GM12874 (cell line): ENCODE measurements at regions not wholly inside any gene's neighbourhood (a gene's known extent, or its start where the extent isn't known, plus 50 kb on each side); places are given as distances from the start of the nearest gene placed in this dataset.

Experiments
- CTCF ChIP-seq: IDR thresholded peaks from 2 replicates; pipeline ENCODE4 v1.5.1; 2011; ENCODE audit warnings: low read depth, mild to moderate bottlenecking, control low read depth, low read length, moderate library complexity; ENCODE audit not compliant: insufficient read depth

GRCh38 chr4:114205261-114205660 is 225.8 kb upstream of the ARSJ start:
- no peak for TF ChIP-seq CTCF

- no peak for TF ChIP-seq CTCF
Observed at GRCh38 chr4:114208574-114209151, 229.2 kb upstream of the ARSJ start.

- no peak for TF ChIP-seq CTCF
Observed at GRCh38 chr4:114209584-114209983, 230.1 kb upstream of the ARSJ start.

- TF ChIP-seq CTCF: no peak
Observed at GRCh38 chr4:114211556-114211955, 232.1 kb upstream of the ARSJ start.

- no peak for TF ChIP-seq CTCF
Observed at GRCh38 chr4:114217150-114217817, 237.8 kb upstream of the ARSJ start.

GRCh38 chr4:114223580-114223979 is 244.1 kb upstream of the ARSJ start:
- no peak for TF ChIP-seq CTCF

- TF ChIP-seq CTCF: no peak
Observed at GRCh38 chr4:114225436-114225835, 246.0 kb upstream of the ARSJ start.

GRCh38 chr4:114226179-114226578 is 246.7 kb upstream of the ARSJ start:
- no peak for TF ChIP-seq CTCF
